Osteocyte (in vitro differentiated cells): ENCODE measurements at regions not wholly inside any gene's neighbourhood (a gene's known extent, or its start where the extent isn't known, plus 50 kb on each side); places are given as distances from the start of the nearest gene placed in this dataset.
A peak's percentile ranks its signal among the peaks of the same experiment; 100 is the strongest.

Experiments
- DNase-seq: peaks from one replicate; pipeline ENCODE4 v3.0.0; 2021; ENCODE audit warnings: mixed read lengths; ENCODE audit not compliant: unreplicated experiment; ENCODE audit errors: extremely low spot score
- H3K27ac Mint-ChIP-seq: one replicate; pipeline ENCODE4 v1.8.0; 2021; ENCODE audit warnings: mild to moderate bottlenecking, mixed read lengths; ENCODE audit not compliant: unreplicated experiment
- H3K27me3 Mint-ChIP-seq: one replicate; pipeline ENCODE4 v1.8.0; 2021; ENCODE audit warnings: mixed read lengths; ENCODE audit not compliant: unreplicated experiment
- H3K36me3 Mint-ChIP-seq: one replicate; pipeline ENCODE4 v1.8.0; 2021; ENCODE audit warnings: mixed read lengths; ENCODE audit not compliant: unreplicated experiment
- H3K4me1 Mint-ChIP-seq: one replicate; pipeline ENCODE4 v1.8.0; 2021; ENCODE audit warnings: mixed read lengths; ENCODE audit not compliant: unreplicated experiment
- H3K4me3 Mint-ChIP-seq: one replicate; pipeline ENCODE4 v1.8.0; 2021; ENCODE audit warnings: mild to moderate bottlenecking, moderate library complexity, mixed read lengths; ENCODE audit not compliant: unreplicated experiment
- H3K9me3 Mint-ChIP-seq: one replicate; pipeline ENCODE4 v1.8.0; 2021; ENCODE audit warnings: mixed read lengths; ENCODE audit not compliant: unreplicated experiment
- TF ChIP-seq, protein P1 (sequence below): fragments of 200-600 bp; sonication (generic); IDR thresholded peaks from 2 replicates; pipeline ENCODE4 v1.5.0; 2021; ENCODE audit warnings: antibody characterized with exemption, mild to moderate bottlenecking, moderate library complexity

GRCh38 chrX:102860235-102860634, 76.8 kb upstream of the RAB40AL start:
- TF ChIP-seq, protein P1, sequence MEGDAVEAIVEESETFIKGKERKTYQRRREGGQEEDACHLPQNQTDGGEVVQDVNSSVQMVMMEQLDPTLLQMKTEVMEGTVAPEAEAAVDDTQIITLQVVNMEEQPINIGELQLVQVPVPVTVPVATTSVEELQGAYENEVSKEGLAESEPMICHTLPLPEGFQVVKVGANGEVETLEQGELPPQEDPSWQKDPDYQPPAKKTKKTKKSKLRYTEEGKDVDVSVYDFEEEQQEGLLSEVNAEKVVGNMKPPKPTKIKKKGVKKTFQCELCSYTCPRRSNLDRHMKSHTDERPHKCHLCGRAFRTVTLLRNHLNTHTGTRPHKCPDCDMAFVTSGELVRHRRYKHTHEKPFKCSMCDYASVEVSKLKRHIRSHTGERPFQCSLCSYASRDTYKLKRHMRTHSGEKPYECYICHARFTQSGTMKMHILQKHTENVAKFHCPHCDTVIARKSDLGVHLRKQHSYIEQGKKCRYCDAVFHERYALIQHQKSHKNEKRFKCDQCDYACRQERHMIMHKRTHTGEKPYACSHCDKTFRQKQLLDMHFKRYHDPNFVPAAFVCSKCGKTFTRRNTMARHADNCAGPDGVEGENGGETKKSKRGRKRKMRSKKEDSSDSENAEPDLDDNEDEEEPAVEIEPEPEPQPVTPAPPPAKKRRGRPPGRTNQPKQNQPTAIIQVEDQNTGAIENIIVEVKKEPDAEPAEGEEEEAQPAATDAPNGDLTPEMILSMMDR: no peak
- Mint-ChIP-seq H3K36me3 (peaks cover 4% of the 10 kb centered on the region), H3K4me3 (no peak overlapping the region), H3K27me3 (no peaks in the 10 kb centered on the region), H3K27ac (no peak overlapping the region), H3K9me3 (peaks cover 3% of the 10 kb centered on the region), H3K4me1 (no peaks in the 10 kb centered on the region)
- no peak for DNase-seq

DNA sequence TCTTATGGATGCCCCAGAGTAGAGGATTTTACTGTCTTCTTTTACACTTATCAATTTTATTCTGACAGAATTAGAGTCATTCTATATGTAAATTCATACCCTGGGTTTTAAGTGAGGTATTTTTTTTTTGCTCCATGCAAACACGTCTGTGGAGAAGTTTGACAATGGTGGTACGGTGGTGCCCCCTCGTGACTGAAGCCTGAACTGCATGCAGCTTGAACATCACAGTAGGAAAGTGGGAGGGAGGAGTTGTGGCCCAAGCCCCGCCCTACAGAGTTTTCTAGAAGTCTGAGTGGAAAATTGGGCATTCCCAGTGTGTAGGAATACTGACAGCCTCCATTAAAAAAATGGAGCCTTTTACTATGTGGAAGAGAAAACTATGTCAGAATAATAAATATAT, 73.3 kb upstream of the RAB40AL start:
- peaks cover 4% of the 10 kb centered on the region for H3K36me3 Mint-ChIP-seq
- TF ChIP-seq, protein P1: peak; percentile 79
- DNase-seq: peak; percentile 91
- no peaks in the 10 kb centered on the region for H3K9me3 Mint-ChIP-seq
- H3K4me3 Mint-ChIP-seq: no peak overlapping the region
- H3K27ac Mint-ChIP-seq: no peak overlapping the region
- no peaks in the 10 kb centered on the region for H3K27me3 Mint-ChIP-seq
- H3K4me1 Mint-ChIP-seq: no peaks in the 10 kb centered on the region

DNA sequence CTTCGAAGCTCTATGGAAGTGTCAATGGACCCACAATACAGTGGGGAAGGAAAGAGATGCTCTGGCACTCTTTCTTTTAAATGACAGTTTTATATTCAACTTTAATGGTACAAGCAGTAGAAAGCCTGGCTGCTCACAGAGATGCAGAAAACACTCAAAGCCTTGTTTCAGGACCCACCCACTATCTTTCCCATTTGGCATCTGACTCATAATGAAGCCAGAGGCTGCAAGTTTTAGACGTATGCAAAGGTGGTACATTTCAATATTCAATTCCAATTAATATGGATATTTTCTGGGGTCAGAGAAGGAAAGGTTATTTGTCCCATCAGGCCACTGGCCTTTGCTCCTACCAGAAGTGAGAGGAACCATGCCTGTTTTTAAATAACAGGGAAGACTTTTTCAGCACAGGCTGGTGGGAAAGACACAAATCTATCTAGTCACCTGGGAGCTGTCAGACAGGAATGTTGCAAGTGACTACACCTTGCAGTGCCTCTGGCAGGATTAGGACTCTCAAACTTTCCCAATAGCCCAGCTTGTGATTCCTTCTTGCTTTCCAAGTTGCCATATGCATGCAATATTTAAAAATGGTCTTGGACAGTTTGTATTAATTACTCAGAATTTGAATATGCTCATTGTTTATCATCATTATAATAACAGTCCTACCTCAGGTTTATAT, 70.0 kb upstream of the RAB40AL start:
- Mint-ChIP-seq H3K4me3 (no peak overlapping the region), H3K27me3 (no peaks in the 10 kb centered on the region), H3K27ac (no peak overlapping the region), H3K9me3 (peaks cover 4% of the 10 kb centered on the region), H3K4me1 (no peaks in the 10 kb centered on the region), H3K36me3 (peaks cover 7% of the 10 kb centered on the region)
- DNase-seq: no peak
- TF ChIP-seq, protein P1: no peak

- TF ChIP-seq, protein P1: no peak
- H3K27me3 Mint-ChIP-seq: no peaks in the 10 kb centered on the region
- peaks cover 5% of the 10 kb centered on the region for H3K36me3 Mint-ChIP-seq
- H3K4me3 Mint-ChIP-seq: no peak overlapping the region
- H3K27ac Mint-ChIP-seq: no peak overlapping the region
- DNase-seq: no peak
- H3K4me1 Mint-ChIP-seq: no peaks in the 10 kb centered on the region
- no peaks in the 10 kb centered on the region for H3K9me3 Mint-ChIP-seq
Measured at GRCh38 chrX:102883491-102883890, 53.6 kb upstream of the RAB40AL start.
